Mucosa of descending colon (tissue), 3 donors: ENCODE measurements at regions not wholly inside any gene's neighbourhood (a gene's known extent, or its start where the extent isn't known, plus 50 kb on each side); places are given as distances from the start of the nearest gene placed in this dataset.

Source experiments
- ATAC-seq: fragments of 200-7000 bp; cut with Tn5 transposase; one replicate; pipeline ENCODE4 v1.9.1; 2020; ENCODE audit warnings: mild to moderate bottlenecking, moderate library complexity
- DNase-seq, 3 donors: peaks; one replicate each; pipeline ENCODE4 v3.0.0-alpha.2; 2020
- H3K36me3 ChIP-seq: fragments of 200-600 bp; one replicate; pipeline ENCODE4 v1.8.0; 2021; ENCODE audit warnings: low read depth, mild to moderate bottlenecking
- H3K4me1 ChIP-seq: fragments of 200-600 bp; one replicate; pipeline ENCODE4 v1.8.0; 2021; ENCODE audit warnings: low read depth, mild to moderate bottlenecking
- H3K4me3 ChIP-seq: fragments of 200-600 bp; one replicate; pipeline ENCODE4 v1.8.0; 2021; ENCODE audit warnings: mild to moderate bottlenecking
- H3K9me3 ChIP-seq: fragments of 200-600 bp; one replicate; pipeline ENCODE4 v1.8.0; 2021; ENCODE audit warnings: mild to moderate bottlenecking
- CTCF ChIP-seq: fragments of 200-600 bp; IDR thresholded peaks from one replicate; pipeline ENCODE4 v1.8.0; 2022; ENCODE audit warnings: antibody characterized with exemption, mild to moderate bottlenecking
- intact Hi-C, 2 donors: fragments of 100-400 bp; cut with DNase I in 1 of 2; cut with micrococcal nuclease in 1 of 2; formaldehyde crosslinking; loops; one replicate each; pipeline versions ENCODE4 v1.11.0 to v1.11.1; 2022; cut with DNase I, micrococcal nuclease
- donor health status: DM: no; HTN: no; CAD: no; lungs with moderate emphysema.
- donor health status: DM: no; HTN: no; CAD: no.
- donor health status: DM: no; HTN: yes; CAD: no.

GRCh38 chr6:16944596-16944995, 157.3 kb upstream of the STMND1 start:
- ATAC-seq: no peak
- no peaks in the 10 kb centered on the region for H3K4me1 ChIP-seq
- no peaks in the 10 kb centered on the region for H3K9me3 ChIP-seq
- no peak overlapping the region for H3K4me3 ChIP-seq
- no peaks in the 10 kb centered on the region for H3K36me3 ChIP-seq
- DNase-seq: no peak
- intact Hi-C loops: no loop called here
- TF ChIP-seq CTCF: no peak

GRCh38 chr6:16939839-16940238, 162.0 kb upstream of the STMND1 start:
- Histone ChIP-seq H3K4me1 (no peaks in the 10 kb centered on the region), H3K9me3 (no peaks in the 10 kb centered on the region), H3K4me3 (no peak overlapping the region), H3K36me3 (no peaks in the 10 kb centered on the region)
- ATAC-seq (no peak), DNase-seq (no peak)
- no peak for TF ChIP-seq CTCF
- intact Hi-C loops: no loop called here

GRCh38 chr6:16939351-16939750, 162.5 kb upstream of the STMND1 start:
- ATAC-seq (no peak), DNase-seq (no peak)
- H3K4me3 ChIP-seq: no peak overlapping the region
- H3K9me3 ChIP-seq: no peaks in the 10 kb centered on the region
- H3K4me1 ChIP-seq: no peaks in the 10 kb centered on the region
- no peaks in the 10 kb centered on the region for H3K36me3 ChIP-seq
- no peak for TF ChIP-seq CTCF
- intact Hi-C loops: no loop called here

- ATAC-seq: no peak
- H3K36me3 ChIP-seq: no peaks in the 10 kb centered on the region
Measured at GRCh38 chr6:16936893-16937292, 165.0 kb upstream of the STMND1 start.

GRCh38 chr6:16933961-16934360, 167.9 kb upstream of the STMND1 start:
- TF ChIP-seq CTCF: no peak
- no peak for ATAC-seq

More at GRCh38 chr6:16936893-16937292, 165.0 kb upstream of the STMND1 start:
- H3K4me1 ChIP-seq: no peaks in the 10 kb centered on the region
- H3K4me3 ChIP-seq: no peak overlapping the region
- DNase-seq: no peak
- intact Hi-C loops: no loop called here
- no peaks in the 10 kb centered on the region for H3K9me3 ChIP-seq
- TF ChIP-seq CTCF: no peak

GRCh38 chr6:16933532-16933931, 168.3 kb upstream of the STMND1 start:
- intact Hi-C loops: no loop called here
- ATAC-seq (no peak), DNase-seq (no peak)
- no peak for TF ChIP-seq CTCF
- no peaks in the 10 kb centered on the region for H3K4me1 ChIP-seq
- no peaks in the 10 kb centered on the region for H3K36me3 ChIP-seq
- no peaks in the 10 kb centered on the region for H3K9me3 ChIP-seq
- no peak overlapping the region for H3K4me3 ChIP-seq

More at GRCh38 chr6:16933961-16934360, 167.9 kb upstream of the STMND1 start:
- no peaks in the 10 kb centered on the region for H3K9me3 ChIP-seq
- H3K4me1 ChIP-seq: no peaks in the 10 kb centered on the region
- intact Hi-C loops: no loop called here
- H3K4me3 ChIP-seq: no peak overlapping the region
- H3K36me3 ChIP-seq: no peaks in the 10 kb centered on the region
- DNase-seq: no peak
